Effector memory CD8-positive, alpha-beta T cell (primary cell): ENCODE measurements at regions not wholly inside any gene's neighbourhood (a gene's known extent, or its start where the extent isn't known, plus 50 kb on each side); places are given as distances from the start of the nearest gene placed in this dataset.
"Not testable (repeated sequence)": the region's sequence is repeated elsewhere in the genome, so short reads cannot be mapped to it uniquely, and the experiment has no call there.

Experiments
- ATAC-seq: fragments of 150-1000 bp; cut with Tn5 transposase; replicated peaks from 2 replicates; pipeline ENCODE4 v1.10.0; 2021; ENCODE audit warnings: mild to moderate bottlenecking, moderate library complexity
- DNase-seq, 3 experiments: peaks; one replicate each; pipeline ENCODE4 v3.0.0; 2021
- H3K27ac Mint-ChIP-seq, 2 donors: one replicate each; pipeline ENCODE4 v1.8.0; 2022; ENCODE audit warnings: mild to moderate bottlenecking in 2 of 2, mixed read lengths in 2 of 2, moderate library complexity in 2 of 2
- H3K27me3 Mint-ChIP-seq, 2 donors: one replicate each; pipeline ENCODE4 v1.8.0; 2022; ENCODE audit warnings: mixed read lengths in 2 of 2
- H3K36me3 Mint-ChIP-seq: one replicate; pipeline ENCODE4 v1.8.0; 2022; ENCODE audit warnings: mild to moderate bottlenecking, moderate library complexity, mixed read lengths; ENCODE audit not compliant: insufficient read depth
- H3K4me1 Mint-ChIP-seq, 2 donors: one replicate each; pipeline ENCODE4 v1.8.0; 2022; ENCODE audit warnings: low read depth in 2 of 2, mixed read lengths in 2 of 2
- H3K4me3 Mint-ChIP-seq, 2 donors: one replicate each; pipeline ENCODE4 v1.8.0; 2022; ENCODE audit warnings: mild to moderate bottlenecking in 2 of 2, mixed read lengths in 2 of 2, moderate library complexity in 2 of 2
- H3K9me3 Mint-ChIP-seq, 2 donors: one replicate each; pipeline ENCODE4 v1.8.0; 2022; ENCODE audit warnings: mixed read lengths in 2 of 2

DNA sequence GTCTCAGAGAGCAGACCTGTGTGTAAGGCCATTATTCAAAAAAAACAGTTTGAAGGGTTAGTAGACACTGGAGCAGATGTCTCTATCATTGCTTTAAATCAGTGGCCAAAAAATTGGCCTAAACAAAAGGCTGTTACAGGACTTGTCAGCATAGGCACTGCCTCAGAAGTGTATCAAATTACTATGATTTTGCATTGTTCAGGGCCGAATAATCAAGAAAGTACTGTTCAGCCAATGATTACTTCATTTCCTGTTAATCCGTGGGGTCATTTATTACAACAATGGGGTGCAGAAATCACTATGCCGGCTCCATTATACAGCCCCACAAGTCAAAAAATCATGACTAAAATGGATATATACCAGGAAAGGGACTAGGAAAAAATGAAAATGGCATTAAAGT lies 160.3 kb downstream of the GPX5 start:
- not testable (repeated sequence) for ATAC-seq, H3K27ac Mint-ChIP-seq, DNase-seq, H3K9me3 Mint-ChIP-seq, H3K4me3 Mint-ChIP-seq, H3K36me3 Mint-ChIP-seq
- peaks cover 90 to 93% of the 10 kb centered on the region in 2 donors for H3K27me3 Mint-ChIP-seq
- peaks cover 2 to 17% of the 10 kb centered on the region in 2 donors for H3K4me1 Mint-ChIP-seq

DNA sequence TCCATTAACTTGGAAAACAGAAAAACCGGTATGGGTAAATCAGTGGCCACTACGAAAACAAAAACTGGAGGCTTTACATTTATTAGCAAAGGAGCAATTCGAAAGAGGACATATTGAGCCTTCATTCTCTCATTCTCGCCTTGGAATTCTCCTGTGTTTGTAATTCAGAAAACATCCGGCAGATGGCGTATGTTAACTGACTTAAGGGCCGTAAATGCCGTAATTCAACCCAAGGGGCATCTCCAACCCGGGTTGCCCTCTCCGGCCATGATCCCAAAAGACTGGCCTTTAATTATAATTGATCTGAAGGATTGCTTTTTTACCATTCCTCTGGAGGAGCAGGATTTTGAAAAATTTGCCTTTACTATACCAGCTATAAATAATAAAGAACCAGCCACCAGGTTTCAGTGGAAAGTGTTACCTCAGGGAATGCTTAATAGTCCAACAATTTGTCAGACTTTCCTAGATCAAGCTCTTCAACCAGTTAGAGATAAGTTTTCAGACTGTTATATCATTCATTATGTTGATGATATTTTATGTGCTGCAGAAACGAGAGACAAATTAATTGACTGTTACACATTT lies 160.9 kb downstream of the GPX5 start:
- DNase-seq: peak; percentile 60 to 62 (median 62)
- ATAC-seq, H3K36me3 Mint-ChIP-seq, H3K4me3 Mint-ChIP-seq, H3K9me3 Mint-ChIP-seq, H3K27ac Mint-ChIP-seq: not testable (repeated sequence)
- peaks cover 2 to 17% of the 10 kb centered on the region in 2 donors for H3K4me1 Mint-ChIP-seq
- H3K27me3 Mint-ChIP-seq: peaks cover 93 to 95% of the 10 kb centered on the region in 2 donors

DNA sequence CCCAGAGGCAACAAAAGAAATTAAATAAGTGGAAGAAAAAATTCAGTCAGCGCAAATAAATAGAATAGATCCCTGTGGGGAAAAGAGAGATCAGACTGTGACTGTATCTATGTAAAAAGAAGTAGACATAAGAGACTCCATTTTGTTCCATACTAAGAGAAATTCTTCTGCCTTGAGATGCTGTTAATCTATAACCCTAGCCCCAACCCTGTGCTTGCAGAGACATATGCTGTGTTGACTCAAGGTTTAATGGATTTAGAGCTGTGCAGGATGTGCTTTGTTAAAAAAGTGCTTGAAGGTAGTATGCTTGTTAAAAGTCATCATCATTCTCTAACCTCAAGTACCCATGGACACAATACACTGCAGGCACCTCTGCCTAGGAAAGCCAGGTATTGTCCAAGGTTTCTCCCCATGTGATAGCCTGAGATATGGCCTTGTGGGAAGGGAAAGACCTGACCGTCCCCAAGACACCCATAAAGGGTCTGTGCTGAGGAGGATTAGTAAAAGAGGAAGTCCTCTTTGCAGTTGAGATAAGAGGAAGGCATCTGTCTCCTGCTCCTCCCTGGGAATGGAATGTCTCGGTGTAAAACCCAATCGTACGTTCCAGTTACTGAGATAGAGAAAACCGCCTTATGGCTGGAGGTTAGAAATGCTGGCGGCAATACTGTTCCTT lies 161.8 kb downstream of the GPX5 start:
- ATAC-seq, H3K4me3 Mint-ChIP-seq, H3K9me3 Mint-ChIP-seq, DNase-seq, H3K27ac Mint-ChIP-seq, H3K36me3 Mint-ChIP-seq: not testable (repeated sequence)
- Mint-ChIP-seq H3K4me1 (peaks cover 2 to 17% of the 10 kb centered on the region in 2 donors), H3K27me3 (peaks cover 91 to 93% of the 10 kb centered on the region in 2 donors)

DNA sequence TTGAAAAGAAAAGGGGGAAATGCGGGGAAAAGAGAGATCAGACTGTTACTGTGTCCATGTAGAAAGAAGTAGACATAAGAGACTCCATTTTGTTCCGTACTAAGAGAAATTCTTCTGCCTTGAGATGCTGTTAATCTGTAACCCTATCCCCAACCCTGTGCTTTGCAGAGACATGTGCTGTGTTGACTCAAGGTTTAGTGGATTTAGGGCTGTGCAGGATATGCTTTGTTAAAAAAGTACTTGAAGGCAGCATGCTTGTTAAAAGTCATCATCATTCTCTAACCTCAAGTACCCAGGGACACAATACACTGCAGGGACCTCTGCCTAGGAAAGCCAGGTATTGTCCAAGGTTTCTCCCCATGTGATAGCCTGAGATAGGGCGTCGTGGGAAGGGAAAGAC lies 166.3 kb downstream of the GPX5 start:
- H3K4me1 Mint-ChIP-seq, H3K4me3 Mint-ChIP-seq, H3K9me3 Mint-ChIP-seq, H3K36me3 Mint-ChIP-seq, H3K27ac Mint-ChIP-seq, DNase-seq, ATAC-seq: not testable (repeated sequence)
- H3K27me3 Mint-ChIP-seq: peaks cover 91 to 93% of the 10 kb centered on the region in 2 donors

DNA sequence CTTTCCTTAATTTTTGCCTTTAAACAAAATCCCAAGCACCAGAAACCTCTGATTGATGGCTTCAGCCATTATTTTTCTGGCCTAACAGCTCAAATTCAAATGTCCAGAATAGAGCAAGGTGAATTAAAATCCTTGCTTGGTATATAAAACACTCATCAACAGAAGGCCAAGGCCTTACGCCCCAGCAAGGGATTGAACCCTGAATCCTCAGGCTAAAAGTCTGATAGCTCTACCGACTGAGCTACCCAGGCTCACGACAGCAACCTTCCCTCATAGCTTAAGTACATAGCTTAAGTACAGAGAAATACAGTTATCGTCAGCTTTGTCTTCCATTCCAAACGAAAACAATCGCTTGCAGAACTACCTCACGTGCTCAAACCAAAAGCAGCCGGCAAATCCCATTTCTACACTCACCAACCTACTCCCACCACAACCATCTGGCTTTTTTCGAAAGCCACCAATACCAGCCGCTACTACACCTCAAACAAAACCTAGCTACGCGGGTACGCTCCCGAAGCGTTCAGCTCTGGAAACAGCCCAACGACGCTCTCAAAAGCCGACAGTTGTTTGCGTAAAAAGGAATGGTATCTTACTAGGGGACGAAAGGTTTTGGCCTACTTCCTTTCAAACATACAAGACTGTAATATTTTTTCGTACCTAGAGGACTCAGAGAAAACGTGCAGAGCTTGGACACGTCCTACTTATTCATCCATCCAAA lies 167.5 kb downstream of the GPX5 start:
- Mint-ChIP-seq H3K9me3 (no peaks in the 10 kb centered on the region), H3K4me3 (no peak overlapping the region), H3K27ac (no peak overlapping the region), H3K4me1 (peaks cover 0 to 3% of the 10 kb centered on the region in 2 donors), H3K36me3 (peaks cover 6% of the 10 kb centered on the region), H3K27me3 (peaks cover 91 to 93% of the 10 kb centered on the region in 2 donors)
- DNase-seq (no peak), ATAC-seq (no peak)

DNA sequence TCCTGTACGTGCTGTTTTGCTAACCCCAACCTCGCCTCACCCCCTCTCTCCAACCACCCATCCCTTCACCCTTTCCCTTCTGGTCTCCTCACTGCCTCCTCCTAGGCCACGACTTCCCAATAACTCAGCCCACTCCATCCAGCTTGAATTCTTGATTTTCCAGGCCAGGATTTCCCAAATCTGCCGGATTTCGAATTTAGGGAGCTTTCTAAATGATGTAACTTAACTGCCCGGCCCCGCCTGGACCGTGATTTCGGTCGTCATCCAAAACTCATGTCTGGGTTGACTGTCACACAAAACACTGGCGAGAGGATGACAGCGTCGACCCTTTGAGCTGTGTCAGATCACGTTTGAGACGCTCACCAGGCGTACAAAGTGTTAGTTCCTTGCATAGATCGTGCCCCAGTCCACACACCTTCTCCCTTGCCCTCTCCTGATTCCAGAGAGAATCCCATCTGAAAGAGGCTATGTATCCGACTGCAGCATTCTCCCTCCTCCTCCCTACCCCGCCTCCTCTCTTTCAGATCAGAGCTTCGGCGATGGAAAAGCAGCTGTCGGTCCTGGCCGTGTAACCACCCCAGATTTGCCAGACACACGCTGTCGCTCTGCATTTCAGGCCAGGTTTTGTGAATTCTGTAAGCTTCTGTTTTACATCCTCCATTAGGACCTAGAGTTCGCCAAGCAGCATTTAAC lies 168.2 kb downstream of the GPX5 start:
- no peak for ATAC-seq

DNA sequence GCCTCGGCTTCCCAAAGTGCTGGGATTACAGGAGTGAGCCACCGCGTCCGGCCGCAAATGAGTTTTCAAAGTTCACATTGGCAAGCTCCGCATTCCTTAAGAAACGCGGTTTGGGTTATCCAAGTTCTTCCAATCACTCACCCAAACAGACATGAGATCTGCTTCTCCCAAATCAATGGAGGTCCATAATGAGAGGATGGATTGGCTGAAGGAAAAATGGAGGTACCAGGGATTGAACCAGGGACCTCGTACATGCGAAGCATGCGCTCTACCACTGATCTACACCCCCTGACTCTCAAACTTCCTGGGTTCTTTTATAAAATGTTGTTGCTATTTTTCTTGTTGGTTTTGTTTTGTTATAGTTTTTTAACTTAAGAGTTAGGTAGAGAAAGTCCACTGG lies 170.0 kb downstream of the GPX5 start:
- Mint-ChIP-seq H3K4me3 (no peak overlapping the region), H3K9me3 (no peaks in the 10 kb centered on the region), H3K4me1 (peaks cover 0 to 3% of the 10 kb centered on the region in 2 donors), H3K36me3 (peaks cover 6% of the 10 kb centered on the region), H3K27ac (no peak overlapping the region), H3K27me3 (peaks cover 94 to 100% of the 10 kb centered on the region in 2 donors)
- ATAC-seq (no peak), DNase-seq (no peak)

More for the DNA sequence above, 168.2 kb downstream of the GPX5 start:
- H3K9me3 Mint-ChIP-seq: no peaks in the 10 kb centered on the region
- H3K27ac Mint-ChIP-seq: no peak overlapping the region
- peaks cover 0 to 3% of the 10 kb centered on the region in 2 donors for H3K4me1 Mint-ChIP-seq
- H3K36me3 Mint-ChIP-seq: peaks cover 6% of the 10 kb centered on the region
- no peak for DNase-seq
- H3K27me3 Mint-ChIP-seq: peaks cover 91 to 96% of the 10 kb centered on the region in 2 donors
- no peak overlapping the region for H3K4me3 Mint-ChIP-seq

DNA sequence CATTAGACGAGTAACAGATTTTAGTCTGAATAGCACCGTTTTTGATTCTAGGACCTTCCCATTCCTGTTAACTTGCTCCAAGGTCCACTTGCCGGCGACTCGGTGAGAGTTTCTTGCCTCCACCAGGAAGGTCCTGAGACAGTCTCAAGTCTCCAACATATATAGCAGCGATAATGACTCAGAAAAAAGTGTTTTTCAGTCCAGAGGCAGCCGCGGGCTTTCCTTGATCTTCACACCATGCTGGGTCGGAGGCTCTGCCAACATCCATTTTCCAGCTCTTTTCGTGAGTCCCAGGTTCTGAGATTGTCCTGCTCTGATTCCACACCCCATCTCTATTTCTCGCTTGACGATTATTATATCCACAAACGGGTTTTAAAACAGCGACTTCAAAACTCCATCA lies 170.5 kb downstream of the GPX5 start:
- H3K4me1 Mint-ChIP-seq: peaks cover 0 to 3% of the 10 kb centered on the region in 2 donors
- DNase-seq: no peak
- H3K27me3 Mint-ChIP-seq: peaks cover 94 to 100% of the 10 kb centered on the region in 2 donors
- H3K9me3 Mint-ChIP-seq: no peaks in the 10 kb centered on the region
- no peak overlapping the region for H3K4me3 Mint-ChIP-seq
- ATAC-seq: no peak
- H3K36me3 Mint-ChIP-seq: peaks cover 6% of the 10 kb centered on the region
- H3K27ac Mint-ChIP-seq: no peak overlapping the region

DNA sequence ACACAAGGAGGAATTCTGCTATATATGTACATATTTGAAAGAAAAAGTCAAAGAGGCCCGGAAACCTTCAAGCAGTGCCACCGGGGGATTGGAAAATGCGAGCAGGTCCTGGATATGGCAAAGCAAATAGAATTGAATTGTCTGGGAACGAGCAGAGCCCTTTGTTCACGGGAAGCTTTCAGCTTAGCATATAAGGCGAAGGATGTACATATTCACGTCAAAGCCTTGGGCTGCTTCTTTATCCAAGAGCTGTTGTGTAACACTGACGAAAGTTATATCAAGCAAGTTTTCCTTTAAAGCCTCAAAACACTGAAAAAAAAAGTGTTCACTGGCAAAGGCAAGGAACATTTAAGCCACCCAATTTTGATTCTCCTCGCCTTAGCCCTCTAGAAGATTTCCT lies 171.0 kb downstream of the GPX5 start:
- ATAC-seq (no peak), DNase-seq (no peak)
- Mint-ChIP-seq H3K27ac (no peak overlapping the region), H3K36me3 (peaks cover 6% of the 10 kb centered on the region), H3K27me3 (peaks cover 94 to 100% of the 10 kb centered on the region in 2 donors), H3K4me3 (no peak overlapping the region), H3K9me3 (no peaks in the 10 kb centered on the region), H3K4me1 (peaks cover 0 to 3% of the 10 kb centered on the region in 2 donors)

DNA sequence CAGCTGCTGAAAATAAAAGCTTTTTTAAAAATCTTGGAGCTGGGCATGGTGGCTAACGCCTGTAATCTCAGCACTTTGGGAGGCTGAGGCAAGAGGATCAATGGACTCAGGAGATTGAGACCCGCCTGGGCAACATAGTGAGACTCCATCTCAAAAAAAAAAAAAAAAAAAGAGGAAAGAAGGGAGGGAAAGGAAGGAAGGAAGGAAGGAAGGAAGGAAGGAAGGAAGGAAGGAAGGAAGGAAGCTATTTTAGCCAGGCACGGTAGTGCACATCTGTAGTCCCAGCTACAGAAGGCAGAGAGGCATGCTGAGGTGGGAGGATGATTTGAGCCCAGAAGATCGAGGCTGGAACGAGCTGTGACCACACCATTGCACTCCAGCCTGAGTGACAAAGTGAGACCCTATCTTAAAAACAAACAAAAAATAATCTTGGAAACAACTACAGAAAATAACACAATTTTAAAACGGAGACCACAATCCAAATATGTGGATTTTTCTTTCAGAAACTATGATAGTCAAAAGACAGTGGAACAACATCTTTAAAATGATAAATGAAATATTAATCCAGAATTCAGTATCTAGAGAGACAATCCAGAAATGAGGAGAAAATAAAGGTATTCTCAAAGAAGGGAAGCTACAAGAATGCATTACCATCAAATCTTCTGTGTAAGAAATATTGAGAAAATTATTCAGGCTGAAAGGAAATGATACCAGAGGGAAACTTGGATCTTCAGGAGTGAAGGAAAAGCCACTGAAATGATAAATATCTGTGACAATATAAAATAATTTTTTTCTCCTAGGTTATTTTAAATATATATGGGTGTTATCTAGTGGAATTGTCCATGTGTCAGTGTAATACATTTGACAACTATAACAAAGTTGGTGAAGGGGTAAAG lies 182.0 kb downstream of the GPX5 start:
- Mint-ChIP-seq H3K9me3 (peaks cover 5 to 19% of the 10 kb centered on the region in 2 donors), H3K27ac (no peak overlapping the region), H3K36me3 (peaks cover 3% of the 10 kb centered on the region), H3K27me3 (peaks cover 77 to 81% of the 10 kb centered on the region in 2 donors), H3K4me3 (no peak overlapping the region), H3K4me1 (peaks cover 7 to 8% of the 10 kb centered on the region in 2 donors)
- DNase-seq (no peak), ATAC-seq (no peak)

DNA sequence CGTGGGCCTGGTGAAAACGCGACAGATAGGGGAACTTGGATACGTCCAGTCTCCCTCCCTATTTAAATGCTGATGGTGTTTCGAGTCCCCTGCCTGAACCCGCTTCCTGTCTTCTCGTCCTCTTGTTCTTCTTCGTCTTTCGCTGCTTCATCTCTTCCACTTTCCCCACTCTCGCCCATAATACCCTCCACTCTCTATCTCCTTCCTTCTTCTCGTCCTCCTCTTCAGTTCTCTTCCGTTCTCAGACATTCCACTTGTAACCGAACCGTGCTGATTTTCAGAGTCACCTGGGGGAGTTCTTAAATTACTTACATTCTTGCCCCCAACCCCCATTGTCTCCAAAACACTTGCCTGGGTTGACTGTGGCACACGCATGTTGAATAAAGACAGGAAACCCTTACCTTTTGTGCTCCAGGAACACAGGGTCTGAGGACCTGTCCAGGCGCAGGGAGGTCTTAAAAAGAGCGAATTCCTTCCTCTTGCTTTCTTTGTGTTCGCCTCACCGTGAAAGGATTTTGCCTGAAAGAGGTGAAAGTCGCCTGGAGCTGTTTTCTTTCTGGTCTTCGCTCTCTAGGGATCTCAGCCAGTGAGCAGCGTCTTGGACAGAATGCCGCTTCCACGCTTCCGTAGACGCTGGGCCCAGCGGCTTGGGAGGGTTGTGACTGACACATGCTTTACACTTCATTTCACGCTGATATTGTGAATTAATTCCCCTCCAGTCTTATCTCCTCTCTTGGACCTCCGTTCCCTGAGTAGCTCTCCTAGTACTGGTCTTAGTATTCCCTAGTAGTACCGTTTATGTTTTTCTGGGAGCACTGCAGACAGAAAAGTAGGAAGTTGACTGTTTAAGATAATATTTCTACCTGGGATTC lies 184.0 kb downstream of the GPX5 start:
- peaks cover 68 to 76% of the 10 kb centered on the region in 2 donors for H3K27me3 Mint-ChIP-seq
- no peak for DNase-seq
- H3K4me3 Mint-ChIP-seq: peak overlapping the region; percentile 13 to 60
- H3K4me1 Mint-ChIP-seq: peaks cover 7 to 8% of the 10 kb centered on the region in 2 donors
- peaks cover 3% of the 10 kb centered on the region for H3K36me3 Mint-ChIP-seq
- H3K27ac Mint-ChIP-seq: no peak overlapping the region
- ATAC-seq: no peak
- H3K9me3 Mint-ChIP-seq: peaks cover 5 to 19% of the 10 kb centered on the region in 2 donors
